ENCODE measurements at regions not wholly inside any gene's neighbourhood (a gene's known extent, or its start where the extent isn't known, plus 50 kb on each side); places are given as distances from the start of the nearest gene placed in this dataset.

DNA sequence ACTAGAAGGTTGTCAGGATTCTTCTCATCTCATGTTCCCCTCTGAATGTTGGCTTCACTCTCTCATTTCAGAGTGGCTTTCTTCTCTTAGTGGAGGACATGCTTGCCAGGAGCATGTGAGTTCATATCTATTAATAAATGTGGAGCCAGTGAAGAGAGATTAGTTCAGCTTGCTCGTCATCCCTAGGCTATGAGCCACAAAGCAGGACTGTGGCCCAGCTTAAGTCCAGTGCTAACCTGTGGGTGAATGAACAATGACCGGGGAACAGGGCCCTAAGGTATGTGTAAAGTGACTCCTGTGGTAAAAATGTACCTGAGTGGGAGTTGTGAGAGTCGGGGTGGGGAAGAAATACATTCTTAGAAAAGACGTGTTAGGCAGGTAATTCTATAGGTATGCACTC, 96.9 kb upstream of the TBL1XR1 start:
- TF ChIP-seq, protein P1, sequence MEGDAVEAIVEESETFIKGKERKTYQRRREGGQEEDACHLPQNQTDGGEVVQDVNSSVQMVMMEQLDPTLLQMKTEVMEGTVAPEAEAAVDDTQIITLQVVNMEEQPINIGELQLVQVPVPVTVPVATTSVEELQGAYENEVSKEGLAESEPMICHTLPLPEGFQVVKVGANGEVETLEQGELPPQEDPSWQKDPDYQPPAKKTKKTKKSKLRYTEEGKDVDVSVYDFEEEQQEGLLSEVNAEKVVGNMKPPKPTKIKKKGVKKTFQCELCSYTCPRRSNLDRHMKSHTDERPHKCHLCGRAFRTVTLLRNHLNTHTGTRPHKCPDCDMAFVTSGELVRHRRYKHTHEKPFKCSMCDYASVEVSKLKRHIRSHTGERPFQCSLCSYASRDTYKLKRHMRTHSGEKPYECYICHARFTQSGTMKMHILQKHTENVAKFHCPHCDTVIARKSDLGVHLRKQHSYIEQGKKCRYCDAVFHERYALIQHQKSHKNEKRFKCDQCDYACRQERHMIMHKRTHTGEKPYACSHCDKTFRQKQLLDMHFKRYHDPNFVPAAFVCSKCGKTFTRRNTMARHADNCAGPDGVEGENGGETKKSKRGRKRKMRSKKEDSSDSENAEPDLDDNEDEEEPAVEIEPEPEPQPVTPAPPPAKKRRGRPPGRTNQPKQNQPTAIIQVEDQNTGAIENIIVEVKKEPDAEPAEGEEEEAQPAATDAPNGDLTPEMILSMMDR (IDR thresholded peaks at IDR 0.05; ENCODE audit: low read depth, low read length, poor library complexity, severe bottlenecking), result no peak
- TF ChIP-seq EZH2phosphoT487 (IDR thresholded peaks at IDR 0.05; ENCODE audit: borderline replicate concordance, low read length), result no peak
